WTC11 (cell line): ENCODE measurements at regions not wholly inside any gene's neighbourhood (a gene's known extent, or its start where the extent isn't known, plus 50 kb on each side); places are given as distances from the start of the nearest gene placed in this dataset.

ENCODE experiments used
- ESRRA ChIP-seq: sonication (generic); formaldehyde crosslinking; IDR thresholded peaks from 2 replicates; pipeline ENCODE4 v1.8.1; 2022; ENCODE audit warnings: mild to moderate bottlenecking, missing genetic modification reagents, borderline replicate concordance
- FOXK1 ChIP-seq: sonication (generic); formaldehyde crosslinking; IDR thresholded peaks from 2 replicates; pipeline ENCODE4 v1.8.0; 2022; ENCODE audit warnings: mild to moderate bottlenecking, moderate library complexity, missing genetic modification reagents
- FOXP1 ChIP-seq: sonication (generic); formaldehyde crosslinking; IDR thresholded peaks from 2 replicates; pipeline ENCODE4 v1.8.0; 2022; ENCODE audit warnings: missing genetic modification reagents, mild to moderate bottlenecking, moderate library complexity, borderline replicate concordance
- NR3C1 ChIP-seq: sonication (generic); formaldehyde crosslinking; conservative IDR thresholded peaks from 2 replicates; pipeline ENCODE4 v1.8.1; 2023; ENCODE audit warnings: low read depth, mild to moderate bottlenecking, missing genetic modification reagents
- SMAD3 ChIP-seq: sonication (generic); formaldehyde crosslinking; IDR thresholded peaks from 2 replicates; pipeline ENCODE4 v1.8.0; 2022; ENCODE audit warnings: missing genetic modification reagents, mild to moderate bottlenecking, borderline replicate concordance
- ZNF671 ChIP-seq: fragments of 250-450 bp; sonication (Bioruptor Pico); IDR thresholded peaks from 2 replicates; pipeline ENCODE4 v1.8.0; 2021; ENCODE audit warnings: mild to moderate bottlenecking
- TF ChIP-seq, protein P1 (sequence below): sonication (generic); formaldehyde crosslinking; IDR thresholded peaks from 2 replicates; pipeline ENCODE4 v1.8.0; 2023; ENCODE audit warnings: missing genetic modification reagents, mild to moderate bottlenecking, borderline replicate concordance
- TF ChIP-seq, protein P2 (sequence below): sonication (generic); formaldehyde crosslinking; IDR thresholded peaks from 2 replicates; pipeline ENCODE4 v1.8.1; 2023; ENCODE audit warnings: mild to moderate bottlenecking, missing genetic modification reagents
- TF ChIP-seq, protein P3 (sequence below): fragments of 200-600 bp; IDR thresholded peaks from 2 replicates; pipeline ENCODE4 v1.8.0; 2022; ENCODE audit warnings: antibody characterized with exemption
- TF ChIP-seq, protein P4 (sequence below): sonication (generic); formaldehyde crosslinking; IDR thresholded peaks from 2 replicates; pipeline ENCODE4 v1.8.0; 2023; ENCODE audit warnings: missing genetic modification reagents
- TF ChIP-seq, protein P5 (sequence below): sonication (generic); formaldehyde crosslinking; IDR thresholded peaks from 2 replicates; pipeline ENCODE4 v1.8.0; 2022; ENCODE audit warnings: mild to moderate bottlenecking, missing genetic modification reagents
- TF ChIP-seq, protein P6 (sequence below): sonication (generic); formaldehyde crosslinking; IDR thresholded peaks from 2 replicates; pipeline ENCODE4 v1.8.1; 2022; ENCODE audit warnings: mild to moderate bottlenecking, missing genetic modification reagents, moderate library complexity, borderline replicate concordance
- TF ChIP-seq, protein P7 (sequence below): sonication (generic); formaldehyde crosslinking; IDR thresholded peaks from 2 replicates; pipeline ENCODE4 v1.8.0; 2022; ENCODE audit warnings: mild to moderate bottlenecking, missing genetic modification reagents

DNA sequence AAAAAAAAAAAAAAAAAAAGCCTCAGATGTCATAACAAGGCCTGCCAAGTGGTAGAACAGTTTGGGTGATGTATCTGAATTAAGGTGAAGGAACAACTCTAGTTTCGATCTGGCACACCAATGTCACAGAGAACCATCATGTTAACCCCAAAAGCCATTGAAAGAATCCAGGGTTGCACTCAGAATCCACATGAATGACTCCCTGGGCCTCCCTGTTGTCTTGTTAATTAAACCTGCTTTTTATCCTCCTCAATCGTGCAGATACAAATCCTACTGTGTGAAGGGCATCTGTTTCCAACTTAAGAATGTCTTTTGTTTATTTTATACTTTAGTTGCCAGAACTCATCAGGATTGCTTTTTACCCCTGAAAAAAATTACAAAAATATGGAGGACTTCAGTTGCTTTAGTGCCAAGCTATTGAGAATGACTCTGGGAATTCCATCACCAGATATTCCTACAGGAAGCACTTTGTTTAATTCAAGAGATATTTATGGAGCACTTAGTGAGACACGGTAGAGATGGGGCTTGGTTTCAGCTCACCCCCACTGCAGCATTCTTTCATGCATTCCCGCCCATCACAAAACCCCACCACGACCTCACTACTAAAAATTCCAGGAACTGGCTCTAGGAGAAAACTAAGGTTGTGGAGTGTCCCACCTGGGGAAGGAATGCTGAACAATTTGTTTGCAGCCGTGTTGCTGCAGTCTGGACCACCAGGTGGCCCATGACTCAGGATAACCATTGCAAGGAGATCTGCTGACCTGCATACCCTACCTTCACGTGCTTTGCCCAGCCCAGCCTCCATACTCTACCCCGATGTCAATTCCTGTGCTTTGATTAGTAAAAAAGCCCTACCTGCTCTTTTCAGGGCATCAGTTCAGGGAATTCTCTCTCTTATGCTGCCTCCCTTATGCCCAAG lies 63.8 kb upstream of the GPRC5B start:
- TF ChIP-seq, protein P1, sequence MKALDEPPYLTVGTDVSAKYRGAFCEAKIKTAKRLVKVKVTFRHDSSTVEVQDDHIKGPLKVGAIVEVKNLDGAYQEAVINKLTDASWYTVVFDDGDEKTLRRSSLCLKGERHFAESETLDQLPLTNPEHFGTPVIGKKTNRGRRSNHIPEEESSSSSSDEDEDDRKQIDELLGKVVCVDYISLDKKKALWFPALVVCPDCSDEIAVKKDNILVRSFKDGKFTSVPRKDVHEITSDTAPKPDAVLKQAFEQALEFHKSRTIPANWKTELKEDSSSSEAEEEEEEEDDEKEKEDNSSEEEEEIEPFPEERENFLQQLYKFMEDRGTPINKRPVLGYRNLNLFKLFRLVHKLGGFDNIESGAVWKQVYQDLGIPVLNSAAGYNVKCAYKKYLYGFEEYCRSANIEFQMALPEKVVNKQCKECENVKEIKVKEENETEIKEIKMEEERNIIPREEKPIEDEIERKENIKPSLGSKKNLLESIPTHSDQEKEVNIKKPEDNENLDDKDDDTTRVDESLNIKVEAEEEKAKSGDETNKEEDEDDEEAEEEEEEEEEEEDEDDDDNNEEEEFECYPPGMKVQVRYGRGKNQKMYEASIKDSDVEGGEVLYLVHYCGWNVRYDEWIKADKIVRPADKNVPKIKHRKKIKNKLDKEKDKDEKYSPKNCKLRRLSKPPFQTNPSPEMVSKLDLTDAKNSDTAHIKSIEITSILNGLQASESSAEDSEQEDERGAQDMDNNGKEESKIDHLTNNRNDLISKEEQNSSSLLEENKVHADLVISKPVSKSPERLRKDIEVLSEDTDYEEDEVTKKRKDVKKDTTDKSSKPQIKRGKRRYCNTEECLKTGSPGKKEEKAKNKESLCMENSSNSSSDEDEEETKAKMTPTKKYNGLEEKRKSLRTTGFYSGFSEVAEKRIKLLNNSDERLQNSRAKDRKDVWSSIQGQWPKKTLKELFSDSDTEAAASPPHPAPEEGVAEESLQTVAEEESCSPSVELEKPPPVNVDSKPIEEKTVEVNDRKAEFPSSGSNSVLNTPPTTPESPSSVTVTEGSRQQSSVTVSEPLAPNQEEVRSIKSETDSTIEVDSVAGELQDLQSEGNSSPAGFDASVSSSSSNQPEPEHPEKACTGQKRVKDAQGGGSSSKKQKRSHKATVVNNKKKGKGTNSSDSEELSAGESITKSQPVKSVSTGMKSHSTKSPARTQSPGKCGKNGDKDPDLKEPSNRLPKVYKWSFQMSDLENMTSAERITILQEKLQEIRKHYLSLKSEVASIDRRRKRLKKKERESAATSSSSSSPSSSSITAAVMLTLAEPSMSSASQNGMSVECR (CRISPR knock-in tag), result no peak
- TF ChIP-seq, protein P2, sequence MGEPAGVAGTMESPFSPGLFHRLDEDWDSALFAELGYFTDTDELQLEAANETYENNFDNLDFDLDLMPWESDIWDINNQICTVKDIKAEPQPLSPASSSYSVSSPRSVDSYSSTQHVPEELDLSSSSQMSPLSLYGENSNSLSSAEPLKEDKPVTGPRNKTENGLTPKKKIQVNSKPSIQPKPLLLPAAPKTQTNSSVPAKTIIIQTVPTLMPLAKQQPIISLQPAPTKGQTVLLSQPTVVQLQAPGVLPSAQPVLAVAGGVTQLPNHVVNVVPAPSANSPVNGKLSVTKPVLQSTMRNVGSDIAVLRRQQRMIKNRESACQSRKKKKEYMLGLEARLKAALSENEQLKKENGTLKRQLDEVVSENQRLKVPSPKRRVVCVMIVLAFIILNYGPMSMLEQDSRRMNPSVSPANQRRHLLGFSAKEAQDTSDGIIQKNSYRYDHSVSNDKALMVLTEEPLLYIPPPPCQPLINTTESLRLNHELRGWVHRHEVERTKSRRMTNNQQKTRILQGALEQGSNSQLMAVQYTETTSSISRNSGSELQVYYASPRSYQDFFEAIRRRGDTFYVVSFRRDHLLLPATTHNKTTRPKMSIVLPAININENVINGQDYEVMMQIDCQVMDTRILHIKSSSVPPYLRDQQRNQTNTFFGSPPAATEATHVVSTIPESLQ (CRISPR knock-in tag), result no peak
- TF ChIP-seq, protein P3, sequence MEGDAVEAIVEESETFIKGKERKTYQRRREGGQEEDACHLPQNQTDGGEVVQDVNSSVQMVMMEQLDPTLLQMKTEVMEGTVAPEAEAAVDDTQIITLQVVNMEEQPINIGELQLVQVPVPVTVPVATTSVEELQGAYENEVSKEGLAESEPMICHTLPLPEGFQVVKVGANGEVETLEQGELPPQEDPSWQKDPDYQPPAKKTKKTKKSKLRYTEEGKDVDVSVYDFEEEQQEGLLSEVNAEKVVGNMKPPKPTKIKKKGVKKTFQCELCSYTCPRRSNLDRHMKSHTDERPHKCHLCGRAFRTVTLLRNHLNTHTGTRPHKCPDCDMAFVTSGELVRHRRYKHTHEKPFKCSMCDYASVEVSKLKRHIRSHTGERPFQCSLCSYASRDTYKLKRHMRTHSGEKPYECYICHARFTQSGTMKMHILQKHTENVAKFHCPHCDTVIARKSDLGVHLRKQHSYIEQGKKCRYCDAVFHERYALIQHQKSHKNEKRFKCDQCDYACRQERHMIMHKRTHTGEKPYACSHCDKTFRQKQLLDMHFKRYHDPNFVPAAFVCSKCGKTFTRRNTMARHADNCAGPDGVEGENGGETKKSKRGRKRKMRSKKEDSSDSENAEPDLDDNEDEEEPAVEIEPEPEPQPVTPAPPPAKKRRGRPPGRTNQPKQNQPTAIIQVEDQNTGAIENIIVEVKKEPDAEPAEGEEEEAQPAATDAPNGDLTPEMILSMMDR, result no peak
- no peak for TF ChIP-seq FOXK1 (CRISPR knock-in tag)
- TF ChIP-seq, protein P4, sequence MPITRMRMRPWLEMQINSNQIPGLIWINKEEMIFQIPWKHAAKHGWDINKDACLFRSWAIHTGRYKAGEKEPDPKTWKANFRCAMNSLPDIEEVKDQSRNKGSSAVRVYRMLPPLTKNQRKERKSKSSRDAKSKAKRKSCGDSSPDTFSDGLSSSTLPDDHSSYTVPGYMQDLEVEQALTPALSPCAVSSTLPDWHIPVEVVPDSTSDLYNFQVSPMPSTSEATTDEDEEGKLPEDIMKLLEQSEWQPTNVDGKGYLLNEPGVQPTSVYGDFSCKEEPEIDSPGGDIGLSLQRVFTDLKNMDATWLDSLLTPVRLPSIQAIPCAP (CRISPR knock-in tag), result 0 out of 2 replicates have a peak, but pooled peaks have one; percentile 48
- no peak for TF ChIP-seq ZNF671 (CRISPR knock-in tag)
- no peak for TF ChIP-seq NR3C1 (CRISPR knock-in tag)
- TF ChIP-seq FOXP1 (CRISPR knock-in tag), result no peak; the same call in 1 of the 2 replicates
- no peak for TF ChIP-seq ESRRA (CRISPR knock-in tag)
- TF ChIP-seq, protein P5, sequence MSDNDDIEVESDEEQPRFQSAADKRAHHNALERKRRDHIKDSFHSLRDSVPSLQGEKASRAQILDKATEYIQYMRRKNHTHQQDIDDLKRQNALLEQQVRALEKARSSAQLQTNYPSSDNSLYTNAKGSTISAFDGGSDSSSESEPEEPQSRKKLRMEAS (CRISPR knock-in tag), result peak; percentile 98
- TF ChIP-seq, protein P6, sequence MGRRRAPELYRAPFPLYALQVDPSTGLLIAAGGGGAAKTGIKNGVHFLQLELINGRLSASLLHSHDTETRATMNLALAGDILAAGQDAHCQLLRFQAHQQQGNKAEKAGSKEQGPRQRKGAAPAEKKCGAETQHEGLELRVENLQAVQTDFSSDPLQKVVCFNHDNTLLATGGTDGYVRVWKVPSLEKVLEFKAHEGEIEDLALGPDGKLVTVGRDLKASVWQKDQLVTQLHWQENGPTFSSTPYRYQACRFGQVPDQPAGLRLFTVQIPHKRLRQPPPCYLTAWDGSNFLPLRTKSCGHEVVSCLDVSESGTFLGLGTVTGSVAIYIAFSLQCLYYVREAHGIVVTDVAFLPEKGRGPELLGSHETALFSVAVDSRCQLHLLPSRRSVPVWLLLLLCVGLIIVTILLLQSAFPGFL (CRISPR knock-in tag), result no peak
- TF ChIP-seq SMAD3 (CRISPR knock-in tag), result peak; percentile 24; the same call in 1 of the 2 replicates
- TF ChIP-seq, protein P7, sequence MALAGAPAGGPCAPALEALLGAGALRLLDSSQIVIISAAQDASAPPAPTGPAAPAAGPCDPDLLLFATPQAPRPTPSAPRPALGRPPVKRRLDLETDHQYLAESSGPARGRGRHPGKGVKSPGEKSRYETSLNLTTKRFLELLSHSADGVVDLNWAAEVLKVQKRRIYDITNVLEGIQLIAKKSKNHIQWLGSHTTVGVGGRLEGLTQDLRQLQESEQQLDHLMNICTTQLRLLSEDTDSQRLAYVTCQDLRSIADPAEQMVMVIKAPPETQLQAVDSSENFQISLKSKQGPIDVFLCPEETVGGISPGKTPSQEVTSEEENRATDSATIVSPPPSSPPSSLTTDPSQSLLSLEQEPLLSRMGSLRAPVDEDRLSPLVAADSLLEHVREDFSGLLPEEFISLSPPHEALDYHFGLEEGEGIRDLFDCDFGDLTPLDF (CRISPR knock-in tag), result 0 out of 2 replicates have a peak, but pooled peaks have one; percentile 66
